MM.1S (cell line): ENCODE measurements at regions not wholly inside any gene's neighbourhood (a gene's known extent, or its start where the extent isn't known, plus 50 kb on each side); places are given as distances from the start of the nearest gene placed in this dataset.

ENCODE experiments used
- DNase-seq: peaks from one replicate; pipeline ENCODE4 v3.0.0-alpha.2; 2015
- H2AFZ ChIP-seq: fragments of 300-600 bp; sonication (generic); 2 replicates; pipeline ENCODE4 v1.6.0; 2016; ENCODE audit warnings: antibody characterized with exemption, low read length
- H3F3A ChIP-seq: fragments of 300-600 bp; sonication (generic); 2 replicates; pipeline ENCODE4 v1.6.1; 2016; ENCODE audit warnings: mild to moderate bottlenecking, antibody characterized with exemption, low read length, moderate library complexity, mixed read lengths; ENCODE audit not compliant: insufficient read depth
- H3K27ac ChIP-seq: fragments of 300-600 bp; sonication (generic); 2 replicates; pipeline ENCODE4 v1.5.1; 2016; ENCODE audit warnings: mild to moderate bottlenecking, low read length
- H3K27me3 ChIP-seq: fragments of 300-600 bp; sonication (generic); replicated peaks from 2 replicates; pipeline ENCODE4 v1.6.0; 2016; ENCODE audit warnings: low read length; ENCODE audit not compliant: insufficient read depth
- H3K36me3 ChIP-seq: fragments of 300-600 bp; sonication (generic); replicated peaks from 2 replicates; pipeline ENCODE4 v1.6.1; 2016; ENCODE audit warnings: mild to moderate bottlenecking, low read length, mixed read lengths; ENCODE audit not compliant: insufficient read depth
- H3K4me1 ChIP-seq: fragments of 300-600 bp; sonication (generic); 2 replicates; pipeline ENCODE4 v1.6.1; 2016; ENCODE audit warnings: low read length, mixed read lengths
- H3K4me2 ChIP-seq: fragments of 300-600 bp; sonication (generic); 2 replicates; pipeline ENCODE4 v1.6.0; 2016; ENCODE audit warnings: low read depth, low read length
- H3K4me3 ChIP-seq: fragments of 300-600 bp; sonication (generic); 2 replicates; pipeline ENCODE4 v1.5.1; 2016; ENCODE audit warnings: low read length, mixed read lengths
- H3K79me2 ChIP-seq: fragments of 300-600 bp; sonication (generic); 2 replicates; pipeline ENCODE4 v1.6.1; 2016; ENCODE audit warnings: mixed run types, low read length, mixed read lengths
- H3K9ac ChIP-seq: fragments of 300-600 bp; sonication (generic); 2 replicates; pipeline ENCODE4 v1.6.1; 2016; ENCODE audit warnings: low read length, mixed read lengths
- H3K9me2 ChIP-seq: fragments of 300-600 bp; sonication (generic); replicated peaks from 2 replicates; pipeline ENCODE4 v1.6.1; 2016; ENCODE audit warnings: mild to moderate bottlenecking, low read length, mixed read lengths; ENCODE audit not compliant: insufficient read depth
- H3K9me3 ChIP-seq: fragments of 300-600 bp; sonication (generic); replicated peaks from 2 replicates; pipeline ENCODE4 v1.6.1; 2016; ENCODE audit warnings: mild to moderate bottlenecking, low read length, mixed read lengths; ENCODE audit not compliant: insufficient read depth
- H4K20me1 ChIP-seq: fragments of 300-600 bp; sonication (generic); 2 replicates; pipeline ENCODE4 v1.6.1; 2016; ENCODE audit warnings: mild to moderate bottlenecking, low read length, moderate library complexity, mixed read lengths; ENCODE audit not compliant: insufficient read depth
- CTCF ChIP-seq: fragments of 300-600 bp; sonication (generic); IDR thresholded peaks from 2 replicates; pipeline ENCODE4 v1.5.1; 2016; ENCODE audit warnings: antibody characterized with exemption, low read length, mixed read lengths
- EZH2 ChIP-seq: fragments of 300-600 bp; sonication (generic); optimal IDR thresholded peaks from 2 replicates; pipeline ENCODE3; 2017; ENCODE audit warnings: low read depth, mild to moderate bottlenecking, antibody characterized with exemption, low read length, mixed read lengths
- EZH2phosphoT487 ChIP-seq: fragments of 300-600 bp; sonication (generic); IDR thresholded peaks from 2 replicates; pipeline ENCODE4 v1.6.1; 2018; ENCODE audit warnings: antibody characterized with exemption, low read length

DNA sequence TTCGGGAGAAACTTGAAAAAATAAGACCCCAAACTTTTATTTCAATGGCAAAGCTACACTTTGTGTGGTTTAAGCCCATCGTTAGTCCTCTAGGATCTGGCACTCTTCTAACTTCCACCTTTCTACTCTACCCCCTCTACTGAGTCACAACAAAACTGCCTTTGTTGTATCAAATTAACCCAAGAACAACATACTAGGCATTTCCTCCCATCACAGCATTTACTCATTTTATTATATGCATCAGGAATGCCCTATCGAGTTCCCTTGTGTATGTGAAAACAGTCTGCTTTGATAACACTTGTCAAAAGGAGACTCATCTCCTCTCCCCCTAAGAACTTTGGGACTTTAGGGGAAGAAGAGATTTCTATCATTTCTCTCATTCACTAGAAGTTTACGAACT is 158.9 kb upstream of the FREM1 start:
- Histone ChIP-seq H3K4me3 (no peak overlapping the region), H4K20me1 (no peaks in the 10 kb centered on the region), H3K79me2 (no peaks in the 10 kb centered on the region)

GRCh38 chr9:15068261-15068660 is 158.0 kb upstream of the FREM1 start:
- Histone ChIP-seq H3K4me1 (no peaks in the 10 kb centered on the region), H3K9me3 (no peaks in the 10 kb centered on the region), H3K9me2 (no peaks in the 10 kb centered on the region), H3K27ac (no peak overlapping the region), H3K9ac (no peak overlapping the region), H3K4me3 (no peak overlapping the region), H3K27me3 (no peaks in the 10 kb centered on the region), H4K20me1 (no peaks in the 10 kb centered on the region), H2AFZ (no peak overlapping the region), H3K4me2 (no peak overlapping the region), H3K79me2 (no peaks in the 10 kb centered on the region), H3F3A (no peaks in the 10 kb centered on the region), H3K36me3 (no peaks in the 10 kb centered on the region)
- TF ChIP-seq EZH2, result no peak
- no peak for TF ChIP-seq CTCF
- TF ChIP-seq EZH2phosphoT487, result no peak
- no peak for DNase-seq

More for the DNA sequence above, 158.9 kb upstream of the FREM1 start:
- no peaks in the 10 kb centered on the region for H3K4me1 ChIP-seq
- no peaks in the 10 kb centered on the region for H3K9me3 ChIP-seq
- H3K9ac ChIP-seq, result no peak overlapping the region
- no peak for TF ChIP-seq EZH2phosphoT487
- TF ChIP-seq CTCF, result no peak
- TF ChIP-seq EZH2, result no peak
- H3F3A ChIP-seq, result no peaks in the 10 kb centered on the region
- H2AFZ ChIP-seq, result no peak overlapping the region
- H3K9me2 ChIP-seq, result no peaks in the 10 kb centered on the region
- no peaks in the 10 kb centered on the region for H3K27me3 ChIP-seq
- H3K27ac ChIP-seq, result no peak overlapping the region
- H3K36me3 ChIP-seq, result no peaks in the 10 kb centered on the region
- no peak overlapping the region for H3K4me2 ChIP-seq
- no peak for DNase-seq

GRCh38 chr9:15059003-15059402 is 148.8 kb upstream of the FREM1 start:
- Histone ChIP-seq H3K9me2 (no peaks in the 10 kb centered on the region), H3K4me2 (no peak overlapping the region), H3K79me2 (no peaks in the 10 kb centered on the region), H3K27me3 (no peaks in the 10 kb centered on the region), H4K20me1 (no peaks in the 10 kb centered on the region), H3K9me3 (no peaks in the 10 kb centered on the region), H2AFZ (no peak overlapping the region), H3K27ac (no peak overlapping the region), H3K36me3 (no peaks in the 10 kb centered on the region), H3K4me3 (no peak overlapping the region), H3F3A (no peaks in the 10 kb centered on the region), H3K4me1 (no peaks in the 10 kb centered on the region), H3K9ac (no peak overlapping the region)
- no peak for TF ChIP-seq EZH2
- TF ChIP-seq EZH2phosphoT487, result no peak
- no peak for TF ChIP-seq CTCF
- no peak for DNase-seq
